ENCODE measurements at regions not wholly inside any gene's neighbourhood (a gene's known extent, or its start where the extent isn't known, plus 50 kb on each side); places are given as distances from the start of the nearest gene placed in this dataset.

- no peak overlapping the region for H3K9ac ChIP-seq (ENCODE audit: control insufficient read depth, extremely low read depth, insufficient read depth, low read length)
- dilution Hi-C loops (cut with MboI; ENCODE audit: extremely low pct_ligation_motif_present, low sequenced_read_pairs), result no loop called here
- no peak overlapping the region for H2AFZ ChIP-seq (ENCODE audit: control insufficient read depth, low read length)
- no peak overlapping the region for H3K4me3 ChIP-seq (ENCODE audit: control insufficient read depth in 2 of 3, extremely low read depth in 1 of 3, insufficient read depth in 2 of 3, low read depth in 1 of 3, low read length in 3 of 3)
- no peaks in the 10 kb centered on the region for H3K79me2 ChIP-seq (ENCODE audit: control insufficient read depth, insufficient read depth, low read length)
- H3K36me3 ChIP-seq (ENCODE audit: control insufficient read depth in 2 of 2, extremely low read depth in 1 of 2, insufficient read depth in 2 of 2, low read length in 2 of 2), result no peaks in the 10 kb centered on the region
- FAIRE-seq (no peak), DNase-seq (ENCODE audit: low read depth, low spot score) (no peak)
- H3K4me1 ChIP-seq (ENCODE audit: control insufficient read depth, extremely low read depth, insufficient read depth, low read length), result no peaks in the 10 kb centered on the region
- H3K27ac ChIP-seq (ENCODE audit: control insufficient read depth, insufficient read depth, low read length), result no peak overlapping the region
- TF ChIP-seq CTCF (optimal IDR thresholded peaks at IDR 0.05 in 1 of 3, IDR thresholded peaks at IDR 0.05 in 1 of 3, conservative IDR thresholded peaks at IDR 0.05 in 1 of 3; ENCODE audit: extremely low read depth in 1 of 3, insufficient read depth in 2 of 3, low read length in 3 of 3), result no peak
- TF ChIP-seq EZH2 (IDR thresholded peaks at IDR 0.05; ENCODE audit: low read length), result no peak
- H3K4me2 ChIP-seq (ENCODE audit: control insufficient read depth, extremely low read depth, insufficient read depth, low read depth, low read length), result no peak overlapping the region
- no peaks in the 10 kb centered on the region for H3K9me1 ChIP-seq (ENCODE audit: control insufficient read depth, extremely low read depth, insufficient read depth, low read length)
- H3K27me3 ChIP-seq (ENCODE audit: control insufficient read depth, extremely low read depth, insufficient read depth, low read length), result no peaks in the 10 kb centered on the region
- H3K9me3 ChIP-seq (ENCODE audit: control insufficient read depth, low read depth, low read length), result no peaks in the 10 kb centered on the region
- no peaks in the 10 kb centered on the region for H4K20me1 ChIP-seq (ENCODE audit: control insufficient read depth, extremely low read depth, insufficient read depth, low read length)
Measured at GRCh38 chr4:159735281-159736207, 632.7 kb downstream of the RAPGEF2 start.

GRCh38 chr4:159736411-159736810, 633.5 kb downstream of the RAPGEF2 start:
- H3K79me2 ChIP-seq (ENCODE audit: control insufficient read depth, insufficient read depth, low read length), result no peaks in the 10 kb centered on the region
- dilution Hi-C loops (cut with MboI; ENCODE audit: extremely low pct_ligation_motif_present, low sequenced_read_pairs), result no loop called here
- no peaks in the 10 kb centered on the region for H3K9me3 ChIP-seq (ENCODE audit: control insufficient read depth, low read depth, low read length)
- no peak overlapping the region for H3K4me3 ChIP-seq (ENCODE audit: control insufficient read depth in 2 of 3, extremely low read depth in 1 of 3, insufficient read depth in 2 of 3, low read depth in 1 of 3, low read length in 3 of 3)
- no peak overlapping the region for H3K9ac ChIP-seq (ENCODE audit: control insufficient read depth, extremely low read depth, insufficient read depth, low read length)
- no peak for DNase-seq (ENCODE audit: low read depth, low spot score)
- H3K9me1 ChIP-seq (ENCODE audit: control insufficient read depth, extremely low read depth, insufficient read depth, low read length), result no peaks in the 10 kb centered on the region
- no peaks in the 10 kb centered on the region for H3K4me1 ChIP-seq (ENCODE audit: control insufficient read depth, extremely low read depth, insufficient read depth, low read length)
- no peaks in the 10 kb centered on the region for H4K20me1 ChIP-seq (ENCODE audit: control insufficient read depth, extremely low read depth, insufficient read depth, low read length)
- no peaks in the 10 kb centered on the region for H3K27me3 ChIP-seq (ENCODE audit: control insufficient read depth, extremely low read depth, insufficient read depth, low read length)
- no peak overlapping the region for H2AFZ ChIP-seq (ENCODE audit: control insufficient read depth, low read length)
- H3K4me2 ChIP-seq (ENCODE audit: control insufficient read depth, extremely low read depth, insufficient read depth, low read depth, low read length), result no peak overlapping the region
- no peak for TF ChIP-seq CTCF (optimal IDR thresholded peaks at IDR 0.05 in 1 of 3, IDR thresholded peaks at IDR 0.05 in 1 of 3, conservative IDR thresholded peaks at IDR 0.05 in 1 of 3; ENCODE audit: extremely low read depth in 1 of 3, insufficient read depth in 2 of 3, low read length in 3 of 3)
- no peak for TF ChIP-seq EZH2 (IDR thresholded peaks at IDR 0.05; ENCODE audit: low read length)
- H3K36me3 ChIP-seq (ENCODE audit: control insufficient read depth in 2 of 2, extremely low read depth in 1 of 2, insufficient read depth in 2 of 2, low read length in 2 of 2), result no peaks in the 10 kb centered on the region
- FAIRE-seq, result no peak
- H3K27ac ChIP-seq (ENCODE audit: control insufficient read depth, insufficient read depth, low read length), result no peak overlapping the region

Measured in keratinocyte (primary cell).